GM18951 (cell line): ENCODE measurements at regions not wholly inside any gene's neighbourhood (a gene's known extent, or its start where the extent isn't known, plus 50 kb on each side); places are given as distances from the start of the nearest gene placed in this dataset.

Source experiments
- POLR2A ChIP-seq: IDR thresholded peaks from 4 replicates; pipeline ENCODE4 v1.6.1; 2011; ENCODE audit warnings: mild to moderate bottlenecking; ENCODE audit not compliant: insufficient read length, insufficient read depth; ENCODE audit errors: extremely low read depth
- in situ Hi-C: fragments of 300-500 bp; cut with MboI; formaldehyde crosslinking; loops from one replicate; pipeline ENCODE4 v1.12.0; 2022; ENCODE audit warnings: low sequenced_read_pairs, mixed read lengths, inconsistent platforms; ENCODE audit not compliant: unreplicated experiment

DNA sequence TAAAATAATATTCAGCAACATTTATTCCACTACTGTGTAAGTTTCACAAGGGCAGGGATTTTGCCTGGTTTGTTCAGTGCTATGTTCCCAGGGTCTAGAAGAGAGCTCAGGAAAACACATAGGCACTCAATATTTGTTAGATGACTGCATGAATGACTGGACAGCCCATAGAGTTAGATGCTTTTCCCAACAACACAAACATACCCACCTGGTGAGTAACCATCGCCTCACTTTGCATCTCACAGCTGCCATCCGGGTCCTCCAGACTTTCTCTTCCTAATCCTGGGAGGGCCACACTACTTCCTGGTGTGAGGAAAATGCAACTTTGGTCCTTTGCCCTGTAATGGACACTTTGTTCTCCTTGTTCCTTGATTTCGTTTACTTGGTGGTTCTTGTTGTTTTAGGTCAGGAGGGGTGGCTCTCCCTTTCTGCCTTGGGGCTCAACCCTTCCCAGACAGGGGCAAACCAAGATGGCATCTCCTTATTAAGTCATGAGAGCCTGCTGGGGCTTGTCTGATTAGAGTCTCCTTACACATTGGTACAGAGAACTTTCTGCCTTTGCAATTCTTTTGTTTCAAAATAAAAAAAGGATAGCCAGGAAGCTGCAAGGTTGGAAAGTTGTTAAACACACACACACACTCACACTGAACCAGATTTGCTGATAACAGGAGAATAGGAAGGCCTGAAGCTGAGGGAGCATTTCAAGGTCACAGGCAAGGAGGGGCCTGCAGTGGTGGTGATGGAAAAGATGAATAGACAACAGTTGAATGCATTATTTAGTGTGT lies 190.6 kb downstream of the MID1IP1 start:
- in situ Hi-C loops: loop anchor here (25.0 kb wide), 1 partner anchor 230 kb away; no protein-coding TSS in a partner anchor
- no peak for TF ChIP-seq POLR2A

DNA sequence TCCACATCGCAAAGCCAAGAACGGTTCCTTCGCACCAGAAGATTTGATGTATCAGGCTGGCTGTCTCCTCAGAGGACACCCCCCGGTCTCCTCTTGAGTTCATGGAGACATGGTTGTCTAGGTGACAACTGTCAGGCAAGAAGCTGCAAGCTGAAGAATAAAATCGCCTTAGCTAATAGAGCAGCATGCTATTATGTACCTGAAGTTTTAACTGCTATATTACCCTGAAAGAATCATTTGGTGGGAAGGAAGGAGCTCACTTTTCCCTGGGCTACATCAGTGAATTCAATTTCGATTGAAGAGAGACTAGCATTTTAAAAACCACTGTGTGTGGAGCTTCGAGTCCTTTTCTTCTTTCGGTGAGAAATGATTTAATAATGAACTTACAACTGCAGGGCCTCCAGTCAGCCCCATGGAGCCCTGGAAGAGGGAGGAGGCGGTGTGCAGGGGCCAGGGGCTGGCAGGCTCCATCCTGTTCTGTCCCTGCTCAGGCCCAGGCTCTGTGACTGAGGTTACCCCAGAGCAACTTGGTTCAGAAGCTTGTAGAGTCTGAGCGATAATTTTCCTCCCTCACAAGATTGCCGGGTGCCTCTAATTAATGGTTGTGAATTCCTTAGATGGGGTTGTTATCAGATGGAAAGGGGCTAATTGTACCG lies 191.3 kb downstream of the MID1IP1 start:
- TF ChIP-seq POLR2A: no peak
- in situ Hi-C loops: loop anchor here (25.0 kb wide), 1 partner anchor 230 kb away; no protein-coding TSS in a partner anchor

DNA sequence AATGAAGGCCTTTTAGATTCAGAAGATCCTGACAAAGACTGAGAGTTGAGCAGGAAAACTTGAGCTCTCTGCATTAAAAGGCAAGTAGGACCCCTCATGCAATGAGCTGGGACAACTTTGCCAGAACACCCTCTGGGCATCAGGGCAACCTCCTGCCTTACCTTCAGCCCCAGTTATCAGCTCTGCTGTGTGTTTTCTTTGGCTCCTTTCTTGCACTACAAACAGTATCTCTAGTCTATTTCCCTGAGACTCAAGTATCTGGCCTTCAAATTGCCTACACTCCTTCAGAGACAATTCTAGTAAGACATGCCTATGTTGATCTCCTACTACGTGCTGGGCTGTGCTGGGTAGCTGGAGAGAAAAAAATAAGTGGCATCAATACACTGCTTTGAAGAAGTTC lies 192.2 kb downstream of the MID1IP1 start:
- no peak for TF ChIP-seq POLR2A
- in situ Hi-C loops: loop anchor here (25.0 kb wide), 1 partner anchor 231 kb away; no protein-coding TSS in a partner anchor

DNA sequence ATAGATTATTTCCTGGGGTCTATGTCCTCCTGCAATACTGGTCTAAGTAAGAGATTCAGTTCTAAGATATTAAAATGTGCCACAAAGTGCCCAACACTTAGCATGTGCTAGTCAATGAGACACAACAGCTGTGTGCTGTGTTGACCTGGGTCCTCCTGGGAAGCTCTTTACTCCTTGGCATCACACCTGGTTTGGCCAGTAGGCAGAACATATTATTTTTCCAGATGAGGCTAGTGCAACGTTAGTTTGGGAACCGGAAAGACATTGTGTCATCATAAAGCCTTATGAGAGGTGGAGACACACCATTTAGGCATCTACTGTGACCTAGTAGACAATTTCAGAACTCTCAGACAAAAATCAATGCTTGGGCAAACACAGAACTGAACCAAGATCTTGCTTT lies 197.8 kb downstream of the MID1IP1 start:
- in situ Hi-C loops: loop anchor here (25.0 kb wide), 1 partner anchor 237 kb away; no protein-coding TSS in a partner anchor

DNA sequence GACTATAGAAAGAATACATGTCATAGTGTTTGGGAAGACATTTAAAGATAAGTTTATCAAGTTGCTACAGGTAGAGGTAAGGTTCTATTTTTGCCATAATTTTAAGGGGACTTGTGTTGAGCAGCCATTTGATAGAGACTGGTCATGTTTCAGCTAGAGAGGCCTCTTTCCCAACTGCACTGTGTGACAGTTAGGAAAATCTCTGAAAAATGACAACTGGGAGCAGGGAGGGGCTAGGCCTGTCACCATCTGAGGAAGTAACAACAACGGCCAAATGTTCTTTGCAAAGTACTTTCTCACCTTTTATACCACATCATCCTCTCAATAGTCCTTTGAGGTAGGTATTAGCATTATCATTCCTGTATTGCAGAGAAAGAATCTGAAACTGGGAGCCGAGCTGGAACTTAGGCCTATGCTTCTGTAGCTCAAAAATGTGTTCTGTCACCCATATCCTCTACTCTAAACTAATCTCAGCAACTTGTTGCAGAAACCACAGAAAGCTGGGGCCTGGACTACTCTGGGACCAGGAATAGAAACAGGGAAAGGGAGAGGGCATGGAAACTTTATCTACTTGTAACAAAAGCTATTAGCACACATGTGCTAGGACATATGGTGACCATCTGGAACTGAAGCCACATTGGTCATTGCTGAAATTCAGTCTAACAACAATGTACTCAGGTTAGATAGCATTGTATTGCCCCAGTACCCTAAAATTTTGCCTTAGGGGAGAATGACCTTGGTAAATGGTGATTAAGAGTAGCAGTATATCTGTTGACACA lies 198.9 kb downstream of the MID1IP1 start:
- TF ChIP-seq POLR2A: no peak
- in situ Hi-C loops: loop anchor here (25.0 kb wide), 1 partner anchor 238 kb away; no protein-coding TSS in a partner anchor

More for the DNA sequence above, 197.8 kb downstream of the MID1IP1 start:
- no peak for TF ChIP-seq POLR2A

DNA sequence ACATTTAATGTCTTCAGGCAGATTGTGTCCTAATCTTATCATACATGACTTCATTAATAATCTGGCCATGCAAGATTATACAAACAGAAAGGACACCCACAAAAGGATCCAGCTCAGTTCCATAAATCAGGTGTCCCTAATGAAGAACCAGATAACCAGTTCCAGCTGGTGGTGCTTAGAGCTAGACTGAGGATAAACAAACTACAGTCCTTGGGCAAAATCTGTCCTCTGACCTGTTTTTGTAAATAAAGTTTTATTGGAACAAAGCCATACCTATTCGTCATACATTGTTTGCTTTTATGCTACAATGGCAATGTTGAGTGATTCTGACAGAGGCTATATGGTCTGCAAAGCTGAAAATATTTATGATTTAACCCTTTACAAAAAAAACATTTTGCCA lies 199.5 kb downstream of the MID1IP1 start:
- no peak for TF ChIP-seq POLR2A
- in situ Hi-C loops: no loop called here

DNA sequence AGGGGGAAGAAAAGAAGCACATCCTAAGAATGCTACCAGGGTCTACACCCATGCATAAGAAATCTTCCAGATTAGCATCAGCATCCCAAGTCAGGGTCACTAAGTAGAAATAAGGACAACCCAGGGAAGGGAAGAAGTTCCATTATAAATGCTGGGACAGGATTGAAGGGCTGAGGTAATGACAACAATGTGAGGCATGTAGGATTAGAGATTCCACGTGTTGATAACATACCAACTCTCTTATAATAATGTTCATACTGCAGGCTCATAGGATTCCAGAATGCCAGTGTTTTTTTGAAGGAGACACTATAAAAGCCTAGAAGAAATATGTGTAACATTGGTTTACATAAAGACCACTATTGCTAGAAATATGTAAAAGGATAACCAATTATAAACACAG lies 201.2 kb downstream of the MID1IP1 start:
- TF ChIP-seq POLR2A: no peak
- in situ Hi-C loops: no loop called here

DNA sequence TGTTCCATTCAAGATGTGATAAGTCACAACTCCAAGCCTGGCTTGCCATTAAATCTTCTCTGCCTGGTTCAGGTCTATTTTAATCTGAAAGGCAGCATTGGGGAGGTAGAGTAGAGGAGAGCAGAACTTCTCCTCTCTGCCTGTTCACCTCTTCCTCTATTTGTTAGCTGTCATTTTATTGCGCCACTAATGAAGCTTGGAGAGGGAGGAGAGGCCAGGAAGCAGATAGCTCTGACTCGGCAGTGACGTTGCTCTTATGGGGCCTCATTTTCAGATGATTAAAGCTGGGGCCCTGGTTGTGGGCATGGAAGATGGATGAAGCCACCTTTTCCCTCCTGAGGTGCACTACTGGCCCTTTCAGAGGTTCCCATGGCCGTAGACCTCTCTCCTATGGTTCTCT lies 207.3 kb downstream of the MID1IP1 start:
- no peak for TF ChIP-seq POLR2A
- in situ Hi-C loops: no loop called here

DNA sequence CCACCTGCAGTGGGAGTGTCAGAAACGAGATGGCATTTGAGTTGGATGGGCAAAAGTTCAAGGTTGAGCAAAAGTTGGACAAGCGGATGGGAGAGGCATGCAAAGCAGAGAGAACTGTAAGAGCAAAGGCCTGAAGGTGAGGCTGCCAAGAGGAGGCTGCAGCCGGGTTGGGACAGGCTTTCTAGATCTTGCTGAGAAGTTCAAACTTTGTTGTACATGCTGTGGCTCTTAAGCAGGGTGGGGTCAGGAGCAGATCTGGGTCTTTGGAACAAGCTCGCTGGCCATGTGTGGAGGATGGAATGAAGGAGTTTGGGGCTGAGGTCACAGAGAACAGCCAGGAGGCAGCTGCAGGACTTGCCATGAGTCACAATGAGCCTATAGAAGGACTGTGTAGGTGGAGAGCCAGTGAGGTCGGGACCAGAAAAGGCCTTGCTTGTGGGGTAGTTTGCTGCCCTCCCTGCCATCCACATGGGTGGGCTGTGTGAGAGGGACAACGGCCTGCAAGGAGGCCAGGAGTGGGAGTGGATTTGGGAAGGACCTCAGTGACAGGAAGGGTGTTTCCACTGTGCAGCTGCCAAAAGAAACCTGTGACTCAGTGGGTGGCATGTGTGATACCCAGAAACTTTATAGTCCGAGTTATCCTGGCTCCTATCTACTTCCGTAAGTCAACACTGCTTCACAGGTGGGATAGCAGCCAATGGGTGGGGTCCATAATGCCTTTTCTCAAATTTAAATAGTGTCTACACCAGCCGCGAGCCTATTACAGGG lies 210.4 kb downstream of the MID1IP1 start:
- in situ Hi-C loops: no loop called here
- TF ChIP-seq POLR2A: no peak

DNA sequence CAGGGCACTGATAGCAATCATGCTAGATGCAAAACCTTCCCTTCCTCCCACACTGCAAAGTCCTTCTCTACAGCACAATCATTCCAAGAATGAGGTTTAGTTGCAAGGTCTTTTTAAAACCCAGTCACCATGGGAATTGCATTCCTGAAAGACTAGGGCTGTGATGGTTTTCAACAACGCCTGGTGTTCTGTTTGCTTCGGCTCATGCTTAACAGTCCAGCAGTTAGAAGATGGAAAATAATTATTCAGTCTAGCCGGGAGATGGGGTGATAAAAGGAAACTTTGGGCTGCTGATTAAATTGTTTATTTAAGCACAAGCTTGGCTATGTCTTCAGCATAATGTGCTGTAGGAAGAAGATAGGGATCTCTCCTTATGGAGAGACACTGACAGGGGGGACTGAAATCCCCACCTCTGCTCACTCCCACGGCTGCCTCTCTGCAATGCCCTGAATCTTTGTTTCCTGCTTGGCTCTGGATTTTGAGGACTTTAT lies 211.4 kb downstream of the MID1IP1 start:
- in situ Hi-C loops: no loop called here

DNA sequence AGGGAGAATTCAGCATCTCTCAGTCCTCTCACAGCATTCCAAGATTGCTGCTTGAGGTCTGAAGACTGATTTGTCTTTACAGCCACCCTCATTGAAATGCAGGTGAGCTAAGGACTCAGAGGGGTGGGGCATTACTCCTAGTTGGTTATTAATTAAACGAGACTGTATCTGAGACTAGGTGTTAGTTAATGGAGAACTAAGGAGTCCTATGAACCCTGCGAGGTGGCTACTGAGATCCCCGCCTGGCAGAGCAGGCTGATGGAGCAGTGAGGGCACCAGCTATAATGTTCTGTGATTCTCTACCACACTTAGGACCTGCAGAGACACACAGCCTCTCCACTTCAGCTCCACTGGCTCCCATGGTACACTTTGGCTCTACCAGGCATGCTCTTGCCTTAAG lies 215.3 kb downstream of the MID1IP1 start:
- in situ Hi-C loops: no loop called here
- TF ChIP-seq POLR2A: no peak

More for the DNA sequence above, 211.4 kb downstream of the MID1IP1 start:
- no peak for TF ChIP-seq POLR2A

DNA sequence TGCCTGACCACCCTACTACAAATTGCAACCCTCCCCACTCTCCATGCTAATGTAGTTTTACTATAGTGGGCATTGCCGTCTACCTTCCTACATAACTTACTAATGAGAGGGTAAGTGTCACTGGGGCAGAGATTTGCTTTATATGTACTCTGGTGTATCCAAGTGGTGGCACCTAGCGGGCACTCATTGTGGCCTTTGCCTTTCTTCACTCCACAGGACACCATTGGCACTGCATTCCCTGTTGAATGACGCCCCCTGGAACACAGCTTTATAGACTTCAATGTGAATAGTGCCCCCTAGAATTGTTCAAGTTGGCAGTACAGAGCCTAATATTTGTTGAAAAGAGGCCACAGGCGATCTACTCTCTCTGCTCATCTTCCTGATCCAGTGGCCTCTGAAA lies 215.8 kb downstream of the MID1IP1 start:
- TF ChIP-seq POLR2A: no peak
- in situ Hi-C loops: no loop called here

DNA sequence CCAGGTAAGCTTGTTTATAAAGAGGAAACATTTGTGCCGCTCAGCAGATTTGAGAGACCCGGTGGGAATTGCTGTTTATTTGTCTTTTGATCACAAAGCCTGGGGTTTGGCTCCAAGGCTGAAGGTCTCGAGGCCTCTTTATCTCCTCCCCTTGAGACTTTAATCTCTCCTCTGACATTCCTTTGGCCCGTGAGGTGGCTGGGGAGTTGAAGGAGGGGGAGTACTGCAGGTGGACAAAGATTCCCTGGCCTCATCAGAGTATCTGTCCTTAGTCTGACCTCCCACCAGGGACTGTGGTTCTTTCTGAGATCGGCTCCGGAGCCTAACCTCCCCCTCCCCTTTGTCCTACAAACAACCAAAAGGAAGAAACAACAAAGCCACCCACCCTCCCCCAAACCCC lies 216.5 kb downstream of the MID1IP1 start:
- no peak for TF ChIP-seq POLR2A
- in situ Hi-C loops: no loop called here

DNA sequence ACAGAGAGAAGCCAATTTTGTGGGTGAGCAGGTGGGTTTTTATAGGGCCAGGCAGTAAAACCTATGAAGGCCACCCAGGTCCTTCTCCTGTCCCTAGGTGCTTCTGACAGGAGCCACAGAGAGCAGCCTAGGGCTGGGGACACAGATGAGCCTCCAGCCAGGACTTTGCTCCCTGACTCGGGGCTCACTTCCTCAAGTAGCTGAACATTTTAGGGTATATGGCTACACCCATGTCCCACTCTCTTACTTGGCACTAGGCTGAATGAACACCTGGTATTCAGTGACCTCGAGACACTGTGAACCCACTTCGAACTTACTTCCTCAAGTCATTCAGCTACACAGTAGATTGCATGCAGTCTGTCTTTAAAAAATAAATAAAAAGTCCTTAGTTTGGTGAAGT lies 217.3 kb downstream of the MID1IP1 start:
- in situ Hi-C loops: no loop called here
- TF ChIP-seq POLR2A: no peak
